SK-N-SH (cell line): ENCODE measurements at regions not wholly inside any gene's neighbourhood (a gene's known extent, or its start where the extent isn't known, plus 50 kb on each side); places are given as distances from the start of the nearest gene placed in this dataset.

Experiments
- CTCF ChIA-PET: fragments of 300-600, 350-600 bp; formaldehyde crosslinking; extraction: SDS; loops from one replicate; lab custom pipeline; 2021; lab: Yijun Ruan, JAX
- POLR2A ChIA-PET: fragments of 350-600 bp; sonication (Branson Sonifier 250); formaldehyde crosslinking; extraction: SDS; loops from one replicate; lab custom pipeline; 2020; ENCODE audit warnings: antibody characterized with exemption, inconsistent platforms; lab: Yijun Ruan, JAX
- DNase-seq: peaks from one replicate; pipeline ENCODE4 v3.0.0; 2012
- H2AFZ ChIP-seq: fragments of 200-600 bp; sonication (generic); 2 replicates; pipeline ENCODE4 v1.8.1; 2016; ENCODE audit warnings: antibody characterized with exemption, mild to moderate bottlenecking, low read depth
- H3F3A ChIP-seq: fragments of 200-600 bp; sonication (generic); replicated peaks from 2 replicates; pipeline ENCODE3; 2016; ENCODE audit warnings: antibody characterized with exemption, mild to moderate bottlenecking; ENCODE audit not compliant: insufficient read depth
- H3K27ac ChIP-seq, 2 experiments: fragments of 200-500 bp in 1 of 2; fragments of 200-600 bp in 1 of 2; sonication (Bioruptor generic) in 1 of 2; sonication (generic), shearing (Covaris generic) in 1 of 2; 2 replicates each; pipeline versions ENCODE4 v1.5.1 to v1.6.1; 2014 to 2016; ENCODE audit warnings: low read depth in 2 of 2, inconsistent platforms in 1 of 2, low read length in 1 of 2, mild to moderate bottlenecking in 1 of 2, mixed read lengths in 1 of 2
- H3K27me3 ChIP-seq: fragments of 200-600 bp; sonication (generic), shearing (Covaris generic); 2 replicates; pipeline ENCODE4 v1.6.1; 2016; ENCODE audit warnings: mixed run types; ENCODE audit not compliant: insufficient read depth
- H3K36me3 ChIP-seq, 2 experiments: fragments of 200-500 bp in 1 of 2; fragments of 200-600 bp in 1 of 2; sonication (Bioruptor generic) in 1 of 2; sonication (generic) in 1 of 2; replicated peaks in 1 of 2; 2 replicates each; pipeline versions ENCODE3 to v1.5.1; 2014 to 2016; ENCODE audit warnings: low read length in 1 of 2, mild to moderate bottlenecking in 1 of 2; ENCODE audit not compliant: insufficient read depth in 2 of 2, control insufficient read depth in 1 of 2
- H3K4me1 ChIP-seq, 2 experiments: fragments of 200-500 bp in 1 of 2; fragments of 200-600 bp in 1 of 2; sonication (Bioruptor generic) in 1 of 2; sonication (generic), shearing (Covaris generic) in 1 of 2; 2 replicates each; pipeline versions ENCODE4 v1.5.1 to v1.6.1; 2014 to 2016; ENCODE audit warnings: low read depth in 1 of 2, low read length in 1 of 2, mixed run types in 1 of 2; ENCODE audit not compliant: insufficient read depth in 2 of 2, control insufficient read depth in 1 of 2
- H3K4me2 ChIP-seq: fragments of 200-600 bp; sonication (generic), shearing (Covaris generic); 2 replicates; pipeline ENCODE4 v1.6.1; 2017; ENCODE audit warnings: mixed run types
- H3K4me3 ChIP-seq, 2 experiments: fragments of 200-500 bp in 1 of 2; fragments of 200-600 bp in 1 of 2; sonication (Bioruptor generic) in 1 of 2; sonication (generic), shearing (Covaris generic) in 1 of 2; 2 replicates each; pipeline versions ENCODE4 v1.5.1 to v1.8.1; 2014 to 2016; ENCODE audit warnings: low read depth in 2 of 2, inconsistent platforms in 1 of 2, low read length in 1 of 2, mild to moderate bottlenecking in 1 of 2, mixed read lengths in 1 of 2, moderate library complexity in 1 of 2
- H3K79me2 ChIP-seq: fragments of 200-600 bp; sonication (generic); 2 replicates; pipeline ENCODE4 v1.8.1; 2017; ENCODE audit warnings: mild to moderate bottlenecking; ENCODE audit not compliant: insufficient read depth
- H3K9ac ChIP-seq: fragments of 200-600 bp; sonication (generic); 2 replicates; pipeline ENCODE4 v1.6.1; 2017; ENCODE audit warnings: mixed run types
- H3K9me2 ChIP-seq: fragments of 200-600 bp; sonication (generic); 2 replicates; pipeline ENCODE4 v1.6.1; 2017; ENCODE audit warnings: mixed run types
- H3K9me3 ChIP-seq: fragments of 200-600 bp; sonication (generic); 2 replicates; pipeline ENCODE4 v1.6.1; 2017; ENCODE audit warnings: mixed run types, mild to moderate bottlenecking, moderate library complexity
- H4K20me1 ChIP-seq: fragments of 200-600 bp; sonication (generic); 2 replicates; pipeline ENCODE4 v1.6.1; 2017; ENCODE audit warnings: mild to moderate bottlenecking, mixed run types; ENCODE audit not compliant: insufficient read depth
- EZH2phosphoT487 ChIP-seq: fragments of 200-600 bp; sonication (generic); IDR thresholded peaks from 2 replicates; pipeline ENCODE4 v1.6.1; 2017; ENCODE audit warnings: low read depth, mixed run types, mild to moderate bottlenecking, antibody characterized with exemption, moderate library complexity, borderline replicate concordance
- FOSL2 ChIP-seq: IDR thresholded peaks from 2 replicates; pipeline ENCODE4 v1.4.0; 2012; ENCODE audit warnings: low read depth, mild to moderate bottlenecking, moderate library complexity, borderline replicate concordance
- FOXJ3 ChIP-seq: sonication (generic); formaldehyde crosslinking; IDR thresholded peaks from 2 replicates; pipeline ENCODE4 v1.5.1; 2020; ENCODE audit warnings: mild to moderate bottlenecking, missing genetic modification reagents
- GABPA ChIP-seq: IDR thresholded peaks from 2 replicates; pipeline ENCODE4 v1.4.0; 2012; ENCODE audit warnings: low read depth, mild to moderate bottlenecking
- RAD21 ChIP-seq: IDR thresholded peaks from 2 replicates; pipeline ENCODE4 v1.6.1; 2012; ENCODE audit warnings: mild to moderate bottlenecking, low read length
- RFX5 ChIP-seq: IDR thresholded peaks from 2 replicates; pipeline ENCODE4 v1.6.1; 2012; ENCODE audit warnings: mild to moderate bottlenecking, improper control_type of control experiment, low read length
- RXRA ChIP-seq: IDR thresholded peaks from 2 replicates; pipeline ENCODE4 v1.4.0; 2012; ENCODE audit warnings: low read depth, mild to moderate bottlenecking, borderline replicate concordance
- SIN3A ChIP-seq: IDR thresholded peaks from 2 replicates; pipeline ENCODE4 v1.6.1; 2012; ENCODE audit warnings: low read depth, mild to moderate bottlenecking, low read length, moderate library complexity, borderline replicate concordance
- TCF12 ChIP-seq: IDR thresholded peaks from 2 replicates; pipeline ENCODE4 v1.4.0; 2012
- TEAD4 ChIP-seq: IDR thresholded peaks from 2 replicates; pipeline ENCODE4 v1.4.0; 2012; ENCODE audit warnings: mild to moderate bottlenecking, borderline replicate concordance; ENCODE audit not compliant: insufficient read depth
- USF2 ChIP-seq: fragments of 150-350 bp; IDR thresholded peaks from 2 replicates; pipeline ENCODE4 v1.6.1; 2017; ENCODE audit warnings: antibody characterized with exemption, low read length, low read depth, borderline replicate concordance
- ZBTB33 ChIP-seq: IDR thresholded peaks from 2 replicates; pipeline ENCODE4 v1.4.0; 2012; ENCODE audit warnings: low read depth, borderline replicate concordance
- WGBS: methylation state at CpG from one replicate; pipeline ENCODE4 v1.1.6; 2017; ENCODE audit warnings: low lambda C conversion rate; 5-methylcytosine and 5-hydroxymethylcytosine counted together

DNA sequence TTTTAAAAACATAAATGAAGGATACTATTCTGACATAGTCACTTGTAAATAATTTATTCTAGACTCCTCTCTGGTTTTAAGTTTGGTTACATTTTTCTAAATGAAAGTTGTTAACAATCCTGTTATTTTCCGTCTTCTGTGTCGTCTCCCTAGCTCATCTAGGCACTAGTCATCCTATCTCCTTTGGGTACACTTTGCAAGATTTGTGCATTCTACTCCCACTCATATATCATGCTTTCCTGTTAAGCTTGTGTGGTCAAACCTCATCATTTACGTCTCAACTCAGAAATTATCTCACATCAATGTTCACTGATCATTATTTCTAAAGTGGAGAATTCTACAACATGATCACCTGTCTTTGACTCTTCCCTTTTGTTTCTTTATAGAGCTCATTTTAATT lies 658.7 kb downstream of the TLL1 start:
- H3K4me3 ChIP-seq, result no peak overlapping the region

GRCh38 chr4:166535865-166536264 lies 662.8 kb downstream of the TLL1 start:
- Histone ChIP-seq H3K27ac (no peak overlapping the region), H3K4me3 (no peak overlapping the region), H3K9me2 (no peaks in the 10 kb centered on the region; the same call in 1 of the 2 replicates), H3K79me2 (no peaks in the 10 kb centered on the region), H3K4me2 (no peak overlapping the region), H3K36me3 (no peaks in the 10 kb centered on the region), H3K4me1 (no peaks in the 10 kb centered on the region), H3K27me3 (no peaks in the 10 kb centered on the region), H4K20me1 (no peaks in the 10 kb centered on the region), H3K9me3 (no peaks in the 10 kb centered on the region), H2AFZ (0 out of 2 replicates have a peak overlapping the region, but pooled peaks have one; percentile 46), H3K9ac (no peak overlapping the region), H3F3A (no peaks in the 10 kb centered on the region)
- no peak for DNase-seq
- 61% methylated on average over 7 of the region's 7 CpGs for WGBS
- ChIA-PET CTCF (no interaction called here), POLR2A (no interaction called here)
- TF ChIP-seq SIN3A (no peak), TEAD4 (no peak), TCF12 (no peak), FOXJ3 (CRISPR knock-in tag) (no peak)

More for the DNA sequence above, 658.7 kb downstream of the TLL1 start:
- Histone ChIP-seq H3F3A (no peaks in the 10 kb centered on the region), H3K36me3 (no peaks in the 10 kb centered on the region), H3K9ac (no peak overlapping the region), H3K9me3 (no peaks in the 10 kb centered on the region), H3K9me2 (no peaks in the 10 kb centered on the region; the same call in 1 of the 2 replicates), H3K79me2 (no peaks in the 10 kb centered on the region), H3K4me1 (no peaks in the 10 kb centered on the region), H2AFZ (peak overlapping the region; percentile 30; the same call in 1 of the 2 replicates), H3K4me2 (no peak overlapping the region), H3K27me3 (no peaks in the 10 kb centered on the region), H4K20me1 (no peaks in the 10 kb centered on the region), H3K27ac (no peak overlapping the region)
- 51% methylated on average over 3 of the region's 3 CpGs for WGBS
- POLR2A ChIA-PET, result no interaction called here
- TF ChIP-seq ZBTB33, result no peak
- no peak for TF ChIP-seq USF2
- no peak for TF ChIP-seq RFX5
- TF ChIP-seq RAD21, result no peak
- TF ChIP-seq RXRA, result no peak
- no peak for TF ChIP-seq FOXJ3 (CRISPR knock-in tag)
- TF ChIP-seq GABPA, result no peak
- no peak for TF ChIP-seq EZH2phosphoT487
- TF ChIP-seq FOSL2, result no peak
- TF ChIP-seq TCF12, result no peak
- CTCF ChIA-PET, result interaction anchor here (1.5 kb wide), 1 partner anchor 11 kb away, joined by 3 read pairs; no protein-coding TSS in a partner anchor
- no peak for DNase-seq
